22Rv1 (cell line): ENCODE measurements at regions not wholly inside any gene's neighbourhood (a gene's known extent, or its start where the extent isn't known, plus 50 kb on each side); places are given as distances from the start of the nearest gene placed in this dataset.

ENCODE experiments used
- ZFX ChIP-seq: fragments of 450-650 bp; IDR thresholded peaks from 2 replicates; pipeline ENCODE4 v1.6.1; 2017; ENCODE audit warnings: antibody characterized with exemption, borderline replicate concordance
- TF ChIP-seq, protein P1 (sequence below): fragments of 450-650 bp; IDR thresholded peaks from 2 replicates; pipeline ENCODE4 v1.5.1; 2017; ENCODE audit warnings: mild to moderate bottlenecking

GRCh38 chr6:93728150-93728549 is 308.8 kb upstream of the EPHA7 start:
- TF ChIP-seq, protein P1, sequence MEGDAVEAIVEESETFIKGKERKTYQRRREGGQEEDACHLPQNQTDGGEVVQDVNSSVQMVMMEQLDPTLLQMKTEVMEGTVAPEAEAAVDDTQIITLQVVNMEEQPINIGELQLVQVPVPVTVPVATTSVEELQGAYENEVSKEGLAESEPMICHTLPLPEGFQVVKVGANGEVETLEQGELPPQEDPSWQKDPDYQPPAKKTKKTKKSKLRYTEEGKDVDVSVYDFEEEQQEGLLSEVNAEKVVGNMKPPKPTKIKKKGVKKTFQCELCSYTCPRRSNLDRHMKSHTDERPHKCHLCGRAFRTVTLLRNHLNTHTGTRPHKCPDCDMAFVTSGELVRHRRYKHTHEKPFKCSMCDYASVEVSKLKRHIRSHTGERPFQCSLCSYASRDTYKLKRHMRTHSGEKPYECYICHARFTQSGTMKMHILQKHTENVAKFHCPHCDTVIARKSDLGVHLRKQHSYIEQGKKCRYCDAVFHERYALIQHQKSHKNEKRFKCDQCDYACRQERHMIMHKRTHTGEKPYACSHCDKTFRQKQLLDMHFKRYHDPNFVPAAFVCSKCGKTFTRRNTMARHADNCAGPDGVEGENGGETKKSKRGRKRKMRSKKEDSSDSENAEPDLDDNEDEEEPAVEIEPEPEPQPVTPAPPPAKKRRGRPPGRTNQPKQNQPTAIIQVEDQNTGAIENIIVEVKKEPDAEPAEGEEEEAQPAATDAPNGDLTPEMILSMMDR = no peak
- TF ChIP-seq ZFX = no peak
